Panc1 (cell line): ENCODE measurements at regions not wholly inside any gene's neighbourhood (a gene's known extent, or its start where the extent isn't known, plus 50 kb on each side); places are given as distances from the start of the nearest gene placed in this dataset.

Source experiments
- ATAC-seq: fragments of 200-7000 bp; cut with Tn5 transposase; 2 replicates; pipeline ENCODE4 v1.9.1; 2020; ENCODE audit warnings: mild to moderate bottlenecking, moderate library complexity
- BruUV-seq: library from RNA; stranded (reverse); fragments of 400-500 nt; replicated peaks from 2 replicates; lab custom pipeline; 2021; lab: Mats Ljungman, UMichigan
- CTCF ChIA-PET: fragments of 300-600 bp; sonication (Branson Sonifier 250); formaldehyde crosslinking; loops from one replicate; lab custom pipeline; 2022; ENCODE audit warnings: antibody characterized with exemption; lab: Charles Lee
- POLR2A ChIA-PET: fragments of 300-600 bp; sonication (Branson Sonifier 250); formaldehyde crosslinking; loops from one replicate; lab custom pipeline; 2022; ENCODE audit warnings: antibody characterized with exemption; lab: Charles Lee
- DNase-seq: peaks from one replicate; pipeline ENCODE4 v3.0.0-alpha.2; 2010; ENCODE audit warnings: low read depth, low spot score
- H3K27ac ChIP-seq: 2 replicates; pipeline ENCODE4 v1.5.1; 2011; ENCODE audit warnings: mild to moderate bottlenecking, low read length, inconsistent platforms
- H3K27me3 ChIP-seq: fragments of 200-500 bp; sonication (Bioruptor generic); 2 replicates; pipeline ENCODE4 v1.6.0; 2014; ENCODE audit warnings: low read length, inconsistent platforms; ENCODE audit not compliant: control insufficient read depth, insufficient read depth
- H3K36me3 ChIP-seq: fragments of 200-500 bp; sonication (Bioruptor generic); 2 replicates; pipeline ENCODE4 v1.5.1; 2014; ENCODE audit warnings: inconsistent platforms, mild to moderate bottlenecking, low read length, moderate library complexity; ENCODE audit not compliant: control insufficient read depth, insufficient read depth
- H3K4me1 ChIP-seq: 2 replicates; pipeline ENCODE4 v1.5.1; 2011; ENCODE audit warnings: inconsistent platforms, mild to moderate bottlenecking, low read length, moderate library complexity; ENCODE audit not compliant: control insufficient read depth, insufficient read depth
- H3K4me3 ChIP-seq, 2 experiments: 2 replicates each; pipeline ENCODE4 v1.5.1; 2011 to 2012; ENCODE audit warnings: low read depth in 2 of 2, low read length in 2 of 2, mild to moderate bottlenecking in 2 of 2, inconsistent platforms in 1 of 2, moderate library complexity in 1 of 2
- H3K9me3 ChIP-seq: fragments of 200-500 bp; sonication (Bioruptor generic); 2 replicates; pipeline ENCODE4 v1.5.1; 2014; ENCODE audit warnings: low read depth, mild to moderate bottlenecking, inconsistent platforms, low read length, moderate library complexity; ENCODE audit not compliant: control insufficient read depth, insufficient read depth
- CTCF ChIP-seq: fragments of 450-650 bp; IDR thresholded peaks from 2 replicates; pipeline ENCODE4 v1.5.1; 2017; ENCODE audit warnings: mild to moderate bottlenecking
- POLR2AphosphoS5 ChIP-seq: IDR thresholded peaks from 2 replicates; pipeline ENCODE4 v1.6.1; 2012; ENCODE audit warnings: mild to moderate bottlenecking, low read depth, low read length, moderate library complexity
- REST ChIP-seq, 2 experiments: IDR thresholded peaks; 2 replicates each; pipeline ENCODE4 v1.6.1; 2011 to 2012; ENCODE audit warnings: low read depth in 2 of 2, control low read depth in 1 of 2, low read length in 1 of 2, mild to moderate bottlenecking in 1 of 2, moderate library complexity in 1 of 2; ENCODE audit not compliant: insufficient read depth in 1 of 2
- SIN3A ChIP-seq: IDR thresholded peaks from 2 replicates; pipeline ENCODE4 v1.6.1; 2012; ENCODE audit warnings: low read depth, mild to moderate bottlenecking, low read length, moderate library complexity, borderline replicate concordance; ENCODE audit not compliant: insufficient read depth
- TCF7L2 ChIP-seq: IDR thresholded peaks from 2 replicates; pipeline ENCODE4 v1.6.1; 2011; ENCODE audit warnings: mild to moderate bottlenecking, low read depth, low read length, inconsistent platforms
- in situ Hi-C: cut with HindIII; loops from 2 replicates; pipeline ENCODE4 v1.10.0; 2016; ENCODE audit warnings: low sequenced_read_pairs, low pct_unique_long_range_greater_than_20kb
- intact Hi-C: fragments of 100-400 bp; cut with micrococcal nuclease; formaldehyde crosslinking; loops from one replicate; pipeline ENCODE4 v1.10.0; 2022; ENCODE audit not compliant: unreplicated experiment

- CTCF ChIA-PET = no interaction called here
- no peaks in the 10 kb centered on the region for H3K9me3 ChIP-seq
- intact Hi-C loops = no loop called here
- no peak overlapping the region for H3K27ac ChIP-seq
- BruUV-seq = no TSS peak
- DNase-seq = no peak
- no peaks in the 10 kb centered on the region for H3K4me1 ChIP-seq
- ATAC-seq = no peak
- TF ChIP-seq CTCF (0 out of 2 replicates have a peak, but pooled peaks have one; percentile 5), SIN3A (no peak), POLR2AphosphoS5 (no peak), TCF7L2 (no peak), REST (IDR thresholded peaks at IDR 0.05; ENCODE audit: insufficient read depth in 1 of 2, low read depth in 2 of 2, low read length in 1 of 2) (no peak)
- no peaks in the 10 kb centered on the region for H3K27me3 ChIP-seq
- H3K4me3 ChIP-seq = no peak overlapping the region
- H3K36me3 ChIP-seq = no peaks in the 10 kb centered on the region
- in situ Hi-C loops = no loop called here
- POLR2A ChIA-PET = no interaction called here
These were observed 171.1 kb downstream of the ENC1 start for GRCh38 chr5:74469234-74469994.

- in situ Hi-C loops (no loop called here), intact Hi-C loops (no loop called here)
- Histone ChIP-seq H3K4me1 (no peaks in the 10 kb centered on the region), H3K27me3 (no peaks in the 10 kb centered on the region), H3K4me3 (no peak overlapping the region), H3K36me3 (no peaks in the 10 kb centered on the region), H3K9me3 (no peaks in the 10 kb centered on the region), H3K27ac (no peak overlapping the region)
- no TSS peak for BruUV-seq
- CTCF ChIA-PET = no interaction called here
- TF ChIP-seq REST (IDR thresholded peaks at IDR 0.05; ENCODE audit: insufficient read depth in 1 of 2, low read depth in 2 of 2, low read length in 1 of 2) = no peak
- no peak for TF ChIP-seq POLR2AphosphoS5
- no peak for TF ChIP-seq CTCF
- TF ChIP-seq SIN3A = no peak
- TF ChIP-seq TCF7L2 = no peak
- no peak for DNase-seq
- no peak for ATAC-seq
- POLR2A ChIA-PET = no interaction called here
These were observed 172.1 kb downstream of the ENC1 start for GRCh38 chr5:74468421-74468820.
